HG03139 (cell line): ENCODE measurements at regions not wholly inside any gene's neighbourhood (a gene's known extent, or its start where the extent isn't known, plus 50 kb on each side); places are given as distances from the start of the nearest gene placed in this dataset.

Experiments used
- ATAC-seq: cut with Tn5 transposase; IDR thresholded peaks from one replicate; pipeline ENCODE4 v1.9.1; 2021; ENCODE audit not compliant: unreplicated experiment

- ATAC-seq: no peak
These were observed 101.3 kb upstream of the IGFBP3 start for GRCh38 chr7:46022397-46022796.

- ATAC-seq: no peak
These were observed 94.2 kb upstream of the IGFBP3 start for GRCh38 chr7:46015107-46015868.

DNA sequence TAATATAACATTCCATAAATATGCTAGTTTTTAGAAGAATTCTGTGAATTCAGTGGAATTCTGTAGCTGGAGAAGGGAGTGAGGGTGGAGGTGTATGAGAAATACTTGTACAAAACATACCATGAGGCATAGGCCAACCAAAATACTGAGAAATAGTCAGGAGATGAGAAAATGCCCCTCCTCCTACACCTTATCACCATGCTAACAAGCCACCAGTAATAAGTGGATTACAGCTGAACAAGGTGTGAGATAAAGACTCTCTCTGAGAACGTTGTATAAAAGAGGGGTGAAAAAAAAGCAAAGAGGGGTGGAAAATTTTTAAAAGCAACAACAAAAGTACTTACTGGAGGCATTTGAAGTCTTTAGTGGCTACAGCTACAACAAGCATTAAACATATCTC is 90.4 kb upstream of the IGFBP3 start:
- ATAC-seq: no peak

- ATAC-seq: no peak
These were observed 90.0 kb upstream of the IGFBP3 start for GRCh38 chr7:46011059-46011458.

- ATAC-seq: no peak
These were observed 88.1 kb upstream of the IGFBP3 start for GRCh38 chr7:46009211-46009610.

- no peak for ATAC-seq
These were observed 87.0 kb upstream of the IGFBP3 start for GRCh38 chr7:46007990-46008643.

DNA sequence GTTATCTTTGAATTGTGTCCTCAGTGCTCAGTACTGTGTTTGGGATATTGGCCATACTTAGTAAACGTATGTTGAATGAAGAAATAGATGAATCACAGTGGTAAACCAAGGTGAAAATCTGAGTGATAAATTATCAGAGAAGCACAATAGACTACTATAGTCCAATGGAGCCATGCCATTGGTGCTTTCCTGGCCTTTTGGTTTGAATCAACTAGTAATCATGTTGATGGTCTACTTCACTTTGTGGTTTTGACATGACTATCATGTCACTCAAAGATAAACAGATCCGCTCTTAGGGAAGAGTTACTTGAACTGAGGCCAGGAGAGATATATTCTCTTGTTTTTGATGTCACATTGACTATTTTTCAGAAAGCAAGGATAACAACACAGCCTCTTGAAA is 86.1 kb upstream of the IGFBP3 start:
- ATAC-seq: no peak

DNA sequence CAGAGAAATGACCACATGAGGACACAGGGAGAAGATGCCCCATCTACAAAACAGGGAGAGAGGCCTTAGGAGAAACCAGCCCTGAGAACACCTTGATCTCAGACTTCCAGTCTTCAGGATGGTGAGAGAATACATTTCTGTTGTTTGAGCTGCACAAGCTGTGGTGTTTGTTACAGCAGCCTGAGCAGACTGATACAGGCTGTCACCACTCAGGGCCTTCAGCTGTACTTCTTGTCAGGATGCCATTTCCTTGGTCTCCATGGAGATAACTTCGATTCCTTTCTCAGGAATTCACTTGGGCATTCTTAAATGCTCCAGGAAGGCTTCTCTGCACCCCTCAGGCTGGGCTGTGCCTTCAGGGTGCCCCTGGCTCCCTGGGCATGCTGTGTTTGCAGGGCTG is 85.7 kb upstream of the IGFBP3 start:
- ATAC-seq: no peak

DNA sequence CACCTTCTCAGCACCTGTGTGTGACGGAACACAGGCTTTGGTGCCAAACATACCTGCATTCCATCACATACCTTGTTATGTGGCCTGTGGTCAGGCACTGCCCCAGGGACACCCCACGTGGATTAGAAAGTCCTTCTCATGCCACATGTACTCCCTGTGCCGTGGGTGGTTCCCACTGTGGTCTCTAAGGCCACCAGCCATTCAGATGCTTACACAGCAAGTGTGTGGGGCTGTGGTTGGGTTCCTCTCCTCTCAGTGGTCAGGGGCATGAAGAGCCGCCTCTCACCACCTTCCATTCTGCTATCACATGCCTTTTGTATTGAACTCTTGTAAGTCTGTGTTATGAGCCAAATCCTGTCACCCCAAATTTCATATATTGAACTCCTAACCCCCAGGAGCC is 85.1 kb upstream of the IGFBP3 start:
- ATAC-seq: no peak

- ATAC-seq: no peak
These were observed 83.9 kb upstream of the IGFBP3 start for GRCh38 chr7:46004965-46005364.

GRCh38 chr7:46003896-46004875 is 83.1 kb upstream of the IGFBP3 start:
- ATAC-seq: no peak

DNA sequence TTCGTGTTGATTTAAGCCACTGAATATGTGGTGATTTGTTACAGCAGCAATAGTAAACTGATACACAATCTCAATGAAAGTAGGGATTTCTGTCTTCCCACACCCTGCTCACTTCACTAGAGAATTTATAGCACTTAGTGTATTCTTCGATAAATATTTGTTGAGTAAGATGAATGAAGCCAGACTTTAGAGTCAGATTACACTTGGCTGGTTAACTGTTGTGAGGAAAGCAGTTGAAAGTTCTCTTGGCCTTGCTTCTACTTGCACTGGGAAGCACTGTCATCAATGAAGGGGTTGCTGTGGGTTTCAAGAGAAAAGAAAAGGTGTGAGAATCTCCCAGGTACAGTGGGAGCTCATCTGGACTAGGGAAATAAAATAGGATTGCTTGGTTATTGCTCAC is 82.1 kb upstream of the IGFBP3 start:
- ATAC-seq: no peak

- ATAC-seq: no peak
These were observed 79.4 kb upstream of the IGFBP3 start for GRCh38 chr7:46000513-46000912.

GRCh38 chr7:45999541-45999940 is 78.5 kb upstream of the IGFBP3 start:
- no peak for ATAC-seq

- no peak for ATAC-seq
These were observed 77.4 kb upstream of the IGFBP3 start for GRCh38 chr7:45998506-45998905.

DNA sequence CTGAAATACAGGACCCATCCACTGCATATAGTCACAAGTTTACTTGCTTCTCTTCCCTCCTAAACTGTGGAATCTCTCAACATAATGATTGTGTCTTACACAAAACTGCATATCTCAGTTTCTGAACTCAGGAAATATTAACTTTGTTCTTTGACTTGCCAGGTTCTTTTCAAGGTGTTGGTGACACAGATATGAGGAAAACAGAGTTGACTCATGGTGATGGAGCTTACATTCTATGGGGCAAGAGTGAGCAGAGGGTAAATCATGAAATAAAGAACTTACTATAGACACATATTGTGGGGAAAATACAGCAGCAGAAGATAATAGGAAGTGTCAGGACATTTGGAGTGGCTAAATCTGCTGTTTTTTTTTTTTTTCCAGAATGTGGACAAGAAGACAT is 72.5 kb upstream of the IGFBP3 start:
- ATAC-seq: no peak

DNA sequence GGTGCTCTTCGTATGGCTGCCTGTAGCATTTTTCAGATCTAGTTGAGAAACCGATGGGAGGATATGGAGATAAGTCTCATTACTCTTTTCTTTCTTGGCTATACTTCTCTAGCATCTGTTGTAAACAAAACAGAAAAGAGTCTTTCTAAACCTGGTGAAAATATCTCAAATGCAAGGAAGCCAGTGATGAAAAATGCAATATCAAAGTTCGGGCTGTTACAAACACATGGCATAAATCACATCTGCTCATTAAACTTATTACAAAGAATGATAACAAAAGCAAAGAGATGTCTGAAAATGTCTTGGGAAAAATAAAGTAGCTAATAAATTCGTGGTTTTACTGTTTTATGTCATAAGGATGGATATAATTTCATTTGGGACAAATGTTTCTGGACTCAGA is 71.8 kb upstream of the IGFBP3 start:
- ATAC-seq: no peak

DNA sequence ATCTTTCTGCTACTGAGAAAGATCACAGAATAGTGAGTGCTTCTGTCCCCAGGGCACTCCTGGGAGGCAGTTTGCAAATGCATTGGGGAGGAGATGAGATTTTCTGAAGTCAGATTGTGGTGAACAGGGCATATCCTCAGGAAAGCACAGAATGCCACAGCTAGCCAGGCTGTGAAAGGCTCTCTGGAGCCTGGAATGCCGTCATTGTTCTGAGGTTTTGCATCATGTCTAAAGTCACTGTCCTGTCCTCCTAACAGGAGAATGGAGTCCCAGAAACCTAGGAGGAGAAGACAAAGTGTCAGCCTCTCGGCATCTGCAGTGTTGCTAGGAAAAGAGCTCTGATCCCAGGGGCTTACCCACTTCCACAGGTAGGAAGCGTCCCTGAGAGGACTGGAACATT is 69.2 kb upstream of the IGFBP3 start:
- ATAC-seq: no peak

- no peak for ATAC-seq
These were observed 67.5 kb upstream of the IGFBP3 start for GRCh38 chr7:45988405-45989057.

DNA sequence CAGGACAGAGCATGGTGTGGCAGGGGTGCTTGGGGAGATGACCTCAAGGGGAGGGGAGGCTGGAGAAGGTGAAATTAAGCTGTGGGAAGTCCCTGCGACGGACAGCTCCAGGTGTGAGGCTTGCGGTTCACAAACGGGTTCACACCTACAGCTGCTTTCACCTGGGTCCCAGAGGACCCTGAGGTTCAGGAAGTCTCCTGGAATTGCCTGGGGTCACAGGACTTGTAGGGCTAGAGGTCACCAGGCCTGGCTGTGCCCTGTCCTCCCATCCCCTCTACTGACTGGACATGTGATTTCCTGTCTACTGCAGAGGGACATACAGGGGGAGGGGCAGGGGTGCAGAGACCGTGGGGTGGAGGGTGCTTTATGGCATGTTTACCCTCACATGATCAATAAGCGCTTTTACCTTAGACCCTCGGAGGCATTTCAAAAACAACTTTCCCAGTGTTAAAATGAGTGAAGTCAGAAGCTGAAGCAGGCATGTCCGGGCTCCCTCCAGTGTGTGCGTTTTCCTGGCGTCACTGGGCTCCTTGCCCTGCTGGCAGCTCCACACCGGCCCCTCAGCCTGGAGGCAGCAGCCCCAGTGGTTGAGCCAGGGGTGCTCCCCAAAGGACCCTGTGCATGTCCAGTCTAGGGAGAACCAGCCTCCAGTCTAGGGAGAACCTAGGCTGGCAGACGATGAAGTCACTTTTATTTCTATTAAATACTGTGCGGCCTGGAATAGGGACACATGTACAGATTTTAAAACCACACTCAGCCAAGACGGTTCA is 66.6 kb upstream of the IGFBP3 start:
- no peak for ATAC-seq
